Stimulated activated naive CD8-positive, alpha-beta T cell treated with anti-CD3 and anti-CD28 coated beads, Interleukin-15, Interleukin-2, amounts not matched to agents 100 ng/mL and 50 ng/mL, for 24 hours (primary cell): ENCODE measurements at regions not wholly inside any gene's neighbourhood (a gene's known extent, or its start where the extent isn't known, plus 50 kb on each side); places are given as distances from the start of the nearest gene placed in this dataset.
A peak's percentile ranks its signal among the peaks of the same experiment; 100 is the strongest.

ENCODE experiments used
- H3K27ac Mint-ChIP-seq: one replicate; pipeline ENCODE4 v1.8.0; 2021; ENCODE audit warnings: mild to moderate bottlenecking, mixed read lengths
- H3K27me3 Mint-ChIP-seq: one replicate; pipeline ENCODE4 v1.8.0; 2021; ENCODE audit warnings: mixed read lengths
- H3K36me3 Mint-ChIP-seq: one replicate; pipeline ENCODE4 v1.8.0; 2021; ENCODE audit warnings: low read depth, mixed read lengths
- H3K4me1 Mint-ChIP-seq: one replicate; pipeline ENCODE4 v1.8.0; 2021; ENCODE audit warnings: low read depth, mixed read lengths
- H3K4me3 Mint-ChIP-seq: one replicate; pipeline ENCODE4 v1.8.0; 2021; ENCODE audit warnings: mild to moderate bottlenecking, mixed read lengths
- H3K9me3 Mint-ChIP-seq: one replicate; pipeline ENCODE4 v1.8.0; 2021; ENCODE audit warnings: mixed read lengths

GRCh38 chr2:177131858-177132257, 80.7 kb upstream of the HNRNPA3 start:
- H3K4me3 Mint-ChIP-seq = no peak overlapping the region
- no peaks in the 10 kb centered on the region for H3K36me3 Mint-ChIP-seq
- H3K27me3 Mint-ChIP-seq = no peaks in the 10 kb centered on the region
- no peaks in the 10 kb centered on the region for H3K4me1 Mint-ChIP-seq
- no peak overlapping the region for H3K27ac Mint-ChIP-seq
- no peaks in the 10 kb centered on the region for H3K9me3 Mint-ChIP-seq

GRCh38 chr2:177138823-177139222, 73.8 kb upstream of the HNRNPA3 start:
- Mint-ChIP-seq H3K27me3 (peaks cover 25% of the 10 kb centered on the region), H3K4me3 (no peak overlapping the region), H3K4me1 (peaks cover 11% of the 10 kb centered on the region), H3K9me3 (no peaks in the 10 kb centered on the region), H3K27ac (peak overlapping the region; percentile 12), H3K36me3 (no peaks in the 10 kb centered on the region)

- H3K9me3 Mint-ChIP-seq = no peaks in the 10 kb centered on the region
- no peak overlapping the region for H3K4me3 Mint-ChIP-seq
- peaks cover 39% of the 10 kb centered on the region for H3K27me3 Mint-ChIP-seq
- H3K36me3 Mint-ChIP-seq = no peaks in the 10 kb centered on the region
- H3K27ac Mint-ChIP-seq = no peak overlapping the region
- H3K4me1 Mint-ChIP-seq = peaks cover 11% of the 10 kb centered on the region
Observed at GRCh38 chr2:177141866-177142265, 70.7 kb upstream of the HNRNPA3 start.

- Mint-ChIP-seq H3K4me3 (no peak overlapping the region), H3K27me3 (peaks cover 47% of the 10 kb centered on the region), H3K9me3 (no peaks in the 10 kb centered on the region), H3K4me1 (peaks cover 16% of the 10 kb centered on the region), H3K27ac (no peak overlapping the region), H3K36me3 (no peaks in the 10 kb centered on the region)
Observed at GRCh38 chr2:177143444-177143843, 69.2 kb upstream of the HNRNPA3 start.

GRCh38 chr2:177147093-177147694, 65.4 kb upstream of the HNRNPA3 start:
- Mint-ChIP-seq H3K4me1 (peaks cover 17% of the 10 kb centered on the region), H3K27ac (no peak overlapping the region), H3K36me3 (no peaks in the 10 kb centered on the region), H3K9me3 (no peaks in the 10 kb centered on the region), H3K27me3 (peaks cover 63% of the 10 kb centered on the region), H3K4me3 (no peak overlapping the region)

GRCh38 chr2:177147834-177148445, 64.7 kb upstream of the HNRNPA3 start:
- Mint-ChIP-seq H3K4me1 (peaks cover 17% of the 10 kb centered on the region), H3K4me3 (peak overlapping the region; percentile 89), H3K9me3 (no peaks in the 10 kb centered on the region), H3K27ac (no peak overlapping the region), H3K27me3 (peaks cover 63% of the 10 kb centered on the region), H3K36me3 (no peaks in the 10 kb centered on the region)

- Mint-ChIP-seq H3K4me1 (peaks cover 17% of the 10 kb centered on the region), H3K4me3 (peak overlapping the region; percentile 89), H3K36me3 (no peaks in the 10 kb centered on the region), H3K27ac (no peak overlapping the region), H3K27me3 (peaks cover 61% of the 10 kb centered on the region), H3K9me3 (no peaks in the 10 kb centered on the region)
Observed at GRCh38 chr2:177148477-177149154, 64.0 kb upstream of the HNRNPA3 start.

- no peaks in the 10 kb centered on the region for H3K36me3 Mint-ChIP-seq
- peaks cover 56% of the 10 kb centered on the region for H3K27me3 Mint-ChIP-seq
- H3K4me3 Mint-ChIP-seq = peak overlapping the region; percentile 89
- peaks cover 17% of the 10 kb centered on the region for H3K4me1 Mint-ChIP-seq
- no peaks in the 10 kb centered on the region for H3K9me3 Mint-ChIP-seq
- no peak overlapping the region for H3K27ac Mint-ChIP-seq
Observed at GRCh38 chr2:177149155-177149503, 63.5 kb upstream of the HNRNPA3 start.

- H3K4me3 Mint-ChIP-seq = no peak overlapping the region
- H3K9me3 Mint-ChIP-seq = no peaks in the 10 kb centered on the region
- no peak overlapping the region for H3K27ac Mint-ChIP-seq
- H3K36me3 Mint-ChIP-seq = no peaks in the 10 kb centered on the region
- peaks cover 33% of the 10 kb centered on the region for H3K27me3 Mint-ChIP-seq
- peaks cover 3% of the 10 kb centered on the region for H3K4me1 Mint-ChIP-seq
Observed at GRCh38 chr2:177153805-177154204, 58.8 kb upstream of the HNRNPA3 start.

- no peaks in the 10 kb centered on the region for H3K36me3 Mint-ChIP-seq
- H3K9me3 Mint-ChIP-seq = no peaks in the 10 kb centered on the region
- no peak overlapping the region for H3K27ac Mint-ChIP-seq
- H3K4me1 Mint-ChIP-seq = no peaks in the 10 kb centered on the region
- no peak overlapping the region for H3K4me3 Mint-ChIP-seq
- peaks cover 23% of the 10 kb centered on the region for H3K27me3 Mint-ChIP-seq
Observed at GRCh38 chr2:177154809-177155208, 57.8 kb upstream of the HNRNPA3 start.

GRCh38 chr2:177155631-177156030, 57.0 kb upstream of the HNRNPA3 start:
- Mint-ChIP-seq H3K4me1 (no peaks in the 10 kb centered on the region), H3K4me3 (no peak overlapping the region), H3K27ac (no peak overlapping the region), H3K9me3 (no peaks in the 10 kb centered on the region), H3K36me3 (no peaks in the 10 kb centered on the region), H3K27me3 (peaks cover 15% of the 10 kb centered on the region)

GRCh38 chr2:177161741-177162460, 50.7 kb upstream of the HNRNPA3 start:
- Mint-ChIP-seq H3K9me3 (no peaks in the 10 kb centered on the region), H3K36me3 (no peaks in the 10 kb centered on the region), H3K27ac (no peak overlapping the region), H3K4me1 (peaks cover 7% of the 10 kb centered on the region), H3K4me3 (no peak overlapping the region), H3K27me3 (peaks cover 7% of the 10 kb centered on the region)
